ENCODE measurements at regions not wholly inside any gene's neighbourhood (a gene's known extent, or its start where the extent isn't known, plus 50 kb on each side); places are given as distances from the start of the nearest gene placed in this dataset.

DNA sequence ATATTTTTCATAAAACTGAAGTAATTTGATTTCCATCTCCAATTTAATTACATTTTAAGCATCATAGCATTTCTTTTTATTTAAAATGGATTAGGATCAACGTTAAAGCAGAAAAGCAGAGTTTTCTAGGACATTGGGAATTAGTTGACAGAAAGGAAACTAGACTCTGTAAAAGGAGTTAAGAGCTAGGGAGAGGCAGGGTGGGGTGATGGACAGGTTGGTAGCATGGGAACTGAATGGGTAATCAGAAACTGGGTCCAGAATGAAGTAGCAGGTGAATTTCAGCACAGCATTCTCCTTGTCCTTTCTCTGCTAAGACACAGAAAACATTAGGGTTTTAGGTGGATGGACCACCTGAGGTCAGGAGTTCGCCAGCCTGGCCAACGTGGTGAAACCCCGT is 97.6 kb downstream of the ANAPC4 start:
- Histone ChIP-seq H3K36me3 (ENCODE audit: insufficient read depth, low read length) (no peaks in the 10 kb centered on the region), H3K27me3 (ENCODE audit: insufficient read depth, low read length) (no peaks in the 10 kb centered on the region), H3K4me1 (ENCODE audit: control insufficient read depth, insufficient read depth, low read length, unreplicated experiment) (no peaks in the 10 kb centered on the region), H3K27ac (ENCODE audit: low read depth, low read length) (no peak overlapping the region), H3K79me2 (ENCODE audit: control insufficient read depth, insufficient read depth, low read length, unreplicated experiment) (no peaks in the 10 kb centered on the region), H2AFZ (ENCODE audit: low read length, unreplicated experiment) (no peak overlapping the region), H3K4me3 (ENCODE audit: low read depth, low read length) (no peak overlapping the region)

DNA sequence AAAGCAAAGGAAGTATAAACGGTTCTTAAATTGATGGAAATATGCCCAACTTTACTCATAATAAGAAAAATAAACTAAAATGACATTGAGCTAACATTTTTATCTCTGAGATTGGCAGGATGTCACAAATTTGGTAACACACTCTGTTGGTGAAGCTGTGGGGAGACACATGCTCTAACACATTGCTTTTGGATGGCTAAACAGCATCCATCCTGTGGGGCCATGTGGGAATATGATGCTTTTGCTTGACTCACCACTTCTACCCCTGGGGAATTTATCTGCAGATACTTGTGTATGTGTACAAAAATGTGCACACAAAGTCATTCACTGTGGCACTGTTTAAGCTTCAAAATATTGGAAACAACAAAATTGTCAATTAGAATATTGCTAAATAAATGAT is 100.2 kb downstream of the ANAPC4 start:
- Histone ChIP-seq H3K79me2 (ENCODE audit: control insufficient read depth, insufficient read depth, low read length, unreplicated experiment) (no peaks in the 10 kb centered on the region), H3K4me3 (ENCODE audit: low read depth, low read length) (no peak overlapping the region), H3K27ac (ENCODE audit: low read depth, low read length) (no peak overlapping the region), H3K36me3 (ENCODE audit: insufficient read depth, low read length) (no peaks in the 10 kb centered on the region), H2AFZ (ENCODE audit: low read length, unreplicated experiment) (no peak overlapping the region), H3K4me1 (ENCODE audit: control insufficient read depth, insufficient read depth, low read length, unreplicated experiment) (no peaks in the 10 kb centered on the region), H3K27me3 (ENCODE audit: insufficient read depth, low read length) (no peaks in the 10 kb centered on the region)

DNA sequence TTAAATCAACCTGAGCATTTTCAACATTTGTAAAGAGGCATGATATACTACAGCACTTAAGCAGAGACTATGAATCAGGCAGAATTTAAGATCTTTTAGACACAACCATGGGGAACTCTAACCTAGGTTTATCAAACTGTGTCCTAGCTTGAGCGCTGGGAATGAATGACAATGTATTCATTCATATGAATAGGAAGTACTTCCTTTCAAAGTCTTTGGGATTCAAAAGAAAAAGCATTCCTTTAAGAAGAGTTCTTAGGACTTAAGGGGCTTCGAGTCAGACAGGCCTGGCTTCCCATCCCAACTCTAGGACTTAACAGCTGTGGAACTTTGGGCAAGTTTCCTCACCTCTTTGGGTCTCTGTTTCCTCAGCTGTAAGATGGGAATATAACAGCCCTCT is 104.6 kb downstream of the ANAPC4 start:
- Histone ChIP-seq H2AFZ (ENCODE audit: low read length, unreplicated experiment) (no peak overlapping the region), H3K27ac (ENCODE audit: low read depth, low read length) (no peak overlapping the region)

DNA sequence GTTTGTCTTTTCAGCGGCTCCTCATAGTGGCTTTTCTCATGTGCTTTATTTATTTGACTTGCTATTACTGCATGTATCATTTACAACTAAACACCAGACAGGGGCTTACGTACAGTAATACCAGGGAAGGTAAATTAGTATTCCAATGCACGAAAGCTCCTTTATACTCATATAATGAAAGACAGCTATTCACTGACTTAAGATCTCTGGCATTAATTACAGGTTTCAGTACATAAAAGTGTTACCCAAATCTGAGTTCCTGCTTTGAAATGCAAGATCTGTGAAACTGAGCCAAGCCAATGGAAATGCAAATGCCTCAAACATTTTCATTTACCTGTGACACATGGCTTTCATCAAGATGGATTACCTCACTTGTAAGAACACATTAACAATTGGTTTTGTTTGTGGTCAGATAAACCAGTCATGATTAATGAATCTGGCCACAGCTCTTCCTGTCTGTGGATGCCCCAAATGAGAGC is 107.2 kb downstream of the ANAPC4 start:
- no peak overlapping the region for H3K4me3 ChIP-seq (ENCODE audit: low read depth, low read length)
- H3K27me3 ChIP-seq (ENCODE audit: insufficient read depth, low read length), result no peaks in the 10 kb centered on the region
- H3K36me3 ChIP-seq (ENCODE audit: insufficient read depth, low read length), result no peaks in the 10 kb centered on the region
- no peak overlapping the region for H3K27ac ChIP-seq (ENCODE audit: low read depth, low read length)
- peaks cover 10% of the 10 kb centered on the region for H3K4me1 ChIP-seq (ENCODE audit: control insufficient read depth, insufficient read depth, low read length, unreplicated experiment)
- H3K79me2 ChIP-seq (ENCODE audit: control insufficient read depth, insufficient read depth, low read length, unreplicated experiment), result no peaks in the 10 kb centered on the region
- H2AFZ ChIP-seq (ENCODE audit: low read length, unreplicated experiment), result no peak overlapping the region

More for the DNA sequence above, 104.6 kb downstream of the ANAPC4 start:
- H3K27me3 ChIP-seq (ENCODE audit: insufficient read depth, low read length), result no peaks in the 10 kb centered on the region
- H3K4me1 ChIP-seq (ENCODE audit: control insufficient read depth, insufficient read depth, low read length, unreplicated experiment), result peaks cover 10% of the 10 kb centered on the region
- no peaks in the 10 kb centered on the region for H3K79me2 ChIP-seq (ENCODE audit: control insufficient read depth, insufficient read depth, low read length, unreplicated experiment)
- no peaks in the 10 kb centered on the region for H3K36me3 ChIP-seq (ENCODE audit: insufficient read depth, low read length)
- no peak overlapping the region for H3K4me3 ChIP-seq (ENCODE audit: low read depth, low read length)

DNA sequence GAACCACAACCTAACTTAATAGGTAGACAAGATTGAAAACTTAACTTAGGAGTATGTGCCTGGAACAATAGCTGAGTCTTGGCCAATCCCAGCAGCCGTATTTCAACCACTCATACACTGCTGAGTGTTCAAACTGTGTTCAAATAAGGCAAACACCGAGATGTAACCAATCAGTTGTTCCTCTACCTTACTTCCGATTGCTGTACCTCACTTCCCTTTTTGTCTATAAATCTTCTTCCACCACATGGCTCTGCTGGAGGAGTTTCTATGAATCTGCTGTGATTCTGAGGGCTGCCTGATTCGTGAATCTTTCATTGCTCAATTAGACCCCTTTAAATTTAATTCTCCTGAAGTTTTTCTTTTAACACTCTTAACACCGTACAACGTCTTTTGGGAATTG is 108.0 kb downstream of the ANAPC4 start:
- no peak overlapping the region for H3K4me3 ChIP-seq (ENCODE audit: low read depth, low read length)
- H3K36me3 ChIP-seq (ENCODE audit: insufficient read depth, low read length), result no peaks in the 10 kb centered on the region
- peaks cover 10% of the 10 kb centered on the region for H3K4me1 ChIP-seq (ENCODE audit: control insufficient read depth, insufficient read depth, low read length, unreplicated experiment)
- no peak overlapping the region for H3K27ac ChIP-seq (ENCODE audit: low read depth, low read length)
- no peak overlapping the region for H2AFZ ChIP-seq (ENCODE audit: low read length, unreplicated experiment)
- H3K27me3 ChIP-seq (ENCODE audit: insufficient read depth, low read length), result no peaks in the 10 kb centered on the region
- H3K79me2 ChIP-seq (ENCODE audit: control insufficient read depth, insufficient read depth, low read length, unreplicated experiment), result no peaks in the 10 kb centered on the region

DNA sequence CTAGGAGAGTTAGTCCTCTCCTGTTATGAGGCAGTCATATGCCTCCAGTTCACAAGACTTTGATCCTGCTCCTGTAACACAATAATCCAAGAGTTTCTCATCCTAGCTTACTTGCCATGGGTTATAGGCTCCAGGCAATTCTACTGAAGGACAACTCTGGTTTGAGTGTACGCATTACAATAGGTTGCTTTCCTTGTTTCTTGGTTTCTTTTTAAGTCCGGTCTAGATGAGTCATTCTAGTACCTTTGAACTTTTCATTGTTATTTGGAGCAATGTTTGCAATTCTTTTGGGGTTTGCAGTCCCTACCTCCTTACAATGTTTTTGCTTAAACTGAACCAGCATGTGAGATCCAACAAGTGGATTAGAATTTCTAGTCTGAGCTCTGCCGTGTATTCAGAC is 109.1 kb downstream of the ANAPC4 start:
- Histone ChIP-seq H3K4me3 (ENCODE audit: low read depth, low read length) (no peak overlapping the region; the same call in 1 of the 2 replicates), H3K79me2 (ENCODE audit: control insufficient read depth, insufficient read depth, low read length, unreplicated experiment) (no peaks in the 10 kb centered on the region), H3K27ac (ENCODE audit: low read depth, low read length) (no peak overlapping the region), H3K27me3 (ENCODE audit: insufficient read depth, low read length) (no peaks in the 10 kb centered on the region), H3K4me1 (ENCODE audit: control insufficient read depth, insufficient read depth, low read length, unreplicated experiment) (peaks cover 10% of the 10 kb centered on the region), H3K36me3 (ENCODE audit: insufficient read depth, low read length) (no peaks in the 10 kb centered on the region), H2AFZ (ENCODE audit: low read length, unreplicated experiment) (peak overlapping the region; percentile 62)

DNA sequence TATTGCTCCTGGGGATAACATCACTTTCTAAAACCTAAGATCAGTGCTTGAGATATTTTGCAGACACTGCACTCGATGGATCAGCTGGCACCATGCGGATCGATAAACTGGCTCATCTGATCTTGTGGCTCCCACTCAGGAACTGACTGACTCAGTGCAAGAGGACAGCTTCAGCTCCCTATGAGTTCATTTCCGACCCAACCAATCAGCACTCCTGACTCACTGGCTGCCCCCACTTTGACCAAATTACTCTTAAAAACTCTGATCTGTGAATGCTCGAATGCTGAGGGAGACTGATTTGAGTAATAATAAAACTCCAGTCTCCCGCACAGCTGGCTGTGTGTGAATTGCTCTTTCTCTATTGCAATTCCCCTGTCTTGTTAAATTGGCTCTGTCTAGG is 110.1 kb downstream of the ANAPC4 start:
- no peak overlapping the region for H2AFZ ChIP-seq (ENCODE audit: low read length, unreplicated experiment)
- H3K27ac ChIP-seq (ENCODE audit: low read depth, low read length), result no peak overlapping the region

DNA sequence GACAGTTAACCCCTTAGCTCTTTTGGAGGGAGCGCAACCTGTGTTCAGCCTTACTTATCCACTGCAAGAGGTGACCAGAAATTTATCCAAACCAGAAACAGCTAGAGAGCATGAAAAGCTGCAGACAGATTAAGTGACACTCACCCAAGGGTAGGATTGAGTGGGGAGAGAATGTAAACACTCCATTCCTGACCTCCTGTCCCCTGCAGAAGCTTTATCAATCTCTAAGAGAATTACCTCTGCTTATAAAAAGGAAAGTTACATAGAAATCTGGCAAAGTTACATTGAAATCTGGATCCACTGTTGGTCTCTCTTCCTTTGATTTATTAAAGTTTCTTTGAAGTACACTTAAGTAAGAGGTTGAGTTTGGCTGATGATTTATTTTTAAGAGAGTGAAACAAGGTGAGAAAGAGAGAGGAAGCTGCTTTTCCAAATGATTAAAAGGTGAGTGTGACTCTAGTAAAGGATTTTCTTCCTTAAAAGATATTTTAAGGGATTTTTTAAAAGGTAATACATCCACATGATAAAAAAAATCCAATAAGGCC is 112.3 kb downstream of the ANAPC4 start:
- Histone ChIP-seq H3K27me3 (ENCODE audit: insufficient read depth, low read length) (peaks cover 11% of the 10 kb centered on the region; the same call in 1 of the 2 replicates), H3K79me2 (ENCODE audit: control insufficient read depth, insufficient read depth, low read length, unreplicated experiment) (no peaks in the 10 kb centered on the region), H3K27ac (ENCODE audit: low read depth, low read length) (no peak overlapping the region), H2AFZ (ENCODE audit: low read length, unreplicated experiment) (no peak overlapping the region), H3K4me1 (ENCODE audit: control insufficient read depth, insufficient read depth, low read length, unreplicated experiment) (peaks cover 9% of the 10 kb centered on the region), H3K36me3 (ENCODE audit: insufficient read depth, low read length) (no peaks in the 10 kb centered on the region), H3K4me3 (ENCODE audit: low read depth, low read length) (no peak overlapping the region)

More for the DNA sequence above, 110.1 kb downstream of the ANAPC4 start:
- Histone ChIP-seq H3K4me3 (ENCODE audit: low read depth, low read length) (no peak overlapping the region), H3K79me2 (ENCODE audit: control insufficient read depth, insufficient read depth, low read length, unreplicated experiment) (no peaks in the 10 kb centered on the region), H3K27me3 (ENCODE audit: insufficient read depth, low read length) (0 out of 2 replicates have a peak, but pooled peaks cover 7% of the 10 kb centered on the region), H3K4me1 (ENCODE audit: control insufficient read depth, insufficient read depth, low read length, unreplicated experiment) (peaks cover 10% of the 10 kb centered on the region), H3K36me3 (ENCODE audit: insufficient read depth, low read length) (no peaks in the 10 kb centered on the region)

DNA sequence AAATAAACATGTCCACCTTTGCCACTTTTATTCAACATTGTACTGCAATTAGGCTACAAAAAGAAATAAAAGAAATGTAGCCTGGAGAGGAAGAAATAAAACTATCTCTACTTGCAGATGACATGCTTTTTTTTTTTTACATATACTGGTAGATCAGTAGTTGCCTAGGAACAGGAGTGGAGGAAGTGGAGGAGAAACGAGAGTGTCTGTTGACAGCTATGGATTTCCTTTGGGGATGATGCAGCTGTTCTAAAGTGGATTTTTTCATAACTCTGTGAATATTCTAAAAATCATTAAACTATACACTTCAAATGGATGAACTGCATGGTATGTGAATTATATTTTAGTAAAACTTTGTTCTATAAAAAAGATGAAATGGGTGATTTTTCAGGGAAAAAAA is 116.4 kb downstream of the ANAPC4 start:
- Histone ChIP-seq H3K27me3 (ENCODE audit: insufficient read depth, low read length) (peaks cover 29% of the 10 kb centered on the region), H3K4me3 (ENCODE audit: low read depth, low read length) (no peak overlapping the region), H3K4me1 (ENCODE audit: control insufficient read depth, insufficient read depth, low read length, unreplicated experiment) (no peaks in the 10 kb centered on the region), H3K79me2 (ENCODE audit: control insufficient read depth, insufficient read depth, low read length, unreplicated experiment) (no peaks in the 10 kb centered on the region), H3K36me3 (ENCODE audit: insufficient read depth, low read length) (no peaks in the 10 kb centered on the region), H3K27ac (ENCODE audit: low read depth, low read length) (no peak overlapping the region), H2AFZ (ENCODE audit: low read length, unreplicated experiment) (no peak overlapping the region)

DNA sequence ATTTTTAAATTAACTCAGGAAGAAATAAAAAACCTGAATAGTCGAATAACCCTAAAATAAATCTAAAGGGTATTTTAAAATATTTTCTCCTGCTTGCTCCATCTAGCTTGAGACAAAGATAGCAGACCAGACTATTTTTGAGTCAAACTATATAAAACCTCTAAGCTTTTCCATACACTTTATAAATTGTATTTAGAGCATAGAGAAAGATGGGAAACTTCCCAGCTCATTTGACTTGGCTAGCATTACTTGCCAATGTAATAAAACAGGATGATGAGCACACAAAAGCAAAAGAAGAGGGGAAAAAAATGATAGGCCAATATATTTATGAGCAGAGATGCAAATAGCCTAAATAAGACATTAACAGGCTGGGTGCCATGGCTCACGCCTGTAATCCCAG is 117.1 kb downstream of the ANAPC4 start:
- Histone ChIP-seq H3K79me2 (ENCODE audit: control insufficient read depth, insufficient read depth, low read length, unreplicated experiment) (no peaks in the 10 kb centered on the region), H3K4me1 (ENCODE audit: control insufficient read depth, insufficient read depth, low read length, unreplicated experiment) (no peaks in the 10 kb centered on the region), H2AFZ (ENCODE audit: low read length, unreplicated experiment) (no peak overlapping the region), H3K27ac (ENCODE audit: low read depth, low read length) (no peak overlapping the region), H3K27me3 (ENCODE audit: insufficient read depth, low read length) (peaks cover 31% of the 10 kb centered on the region), H3K4me3 (ENCODE audit: low read depth, low read length) (no peak overlapping the region), H3K36me3 (ENCODE audit: insufficient read depth, low read length) (no peaks in the 10 kb centered on the region)

DNA sequence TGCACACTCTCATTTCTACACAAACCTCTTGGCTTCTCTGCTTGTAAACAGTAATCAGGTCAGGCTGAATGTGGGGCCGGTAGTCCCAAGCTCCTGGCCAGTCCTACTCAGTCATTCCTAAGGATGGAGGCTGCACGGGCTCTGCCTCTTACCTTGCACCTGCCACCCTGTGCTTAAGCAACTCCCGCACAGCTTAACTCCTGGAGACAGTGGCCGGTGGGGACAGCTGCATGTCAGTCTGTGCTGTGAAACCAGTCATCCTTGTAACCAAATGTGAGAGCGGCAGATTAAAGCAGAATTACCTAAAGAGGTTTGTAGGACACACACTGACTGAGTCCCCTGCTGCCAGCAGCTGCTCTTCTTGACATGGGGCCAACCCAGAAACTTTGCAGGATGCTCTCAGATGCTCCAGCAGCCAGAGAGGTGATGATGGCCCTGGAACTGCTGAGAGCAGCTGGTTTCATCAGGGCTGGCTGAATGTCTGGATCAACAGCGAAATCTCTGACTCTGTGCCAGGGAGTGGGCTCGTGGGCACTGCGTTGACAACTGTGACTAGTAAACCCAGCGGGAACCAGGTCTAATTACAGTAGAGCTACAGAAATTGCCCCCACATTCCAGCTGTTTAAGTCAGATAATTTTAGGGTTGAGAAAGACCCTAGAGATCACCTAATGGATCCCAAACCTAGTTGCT is 123.7 kb downstream of the ANAPC4 start:
- Histone ChIP-seq H3K36me3 (ENCODE audit: insufficient read depth, low read length) (no peaks in the 10 kb centered on the region), H3K79me2 (ENCODE audit: control insufficient read depth, insufficient read depth, low read length, unreplicated experiment) (no peaks in the 10 kb centered on the region), H2AFZ (ENCODE audit: low read length, unreplicated experiment) (no peak overlapping the region), H3K27me3 (ENCODE audit: insufficient read depth, low read length) (peaks cover 23% of the 10 kb centered on the region), H3K4me1 (ENCODE audit: control insufficient read depth, insufficient read depth, low read length, unreplicated experiment) (no peaks in the 10 kb centered on the region), H3K4me3 (ENCODE audit: low read depth, low read length) (no peak overlapping the region), H3K27ac (ENCODE audit: low read depth, low read length) (no peak overlapping the region)

Measured in ACC112 (cell line).